Hepatocyte (in vitro differentiated cells): ENCODE measurements at regions not wholly inside any gene's neighbourhood (a gene's known extent, or its start where the extent isn't known, plus 50 kb on each side); places are given as distances from the start of the nearest gene placed in this dataset.

Experiments
- DNase-seq: peaks from one replicate; pipeline ENCODE4 v3.0.0-alpha.2; 2016; ENCODE audit warnings: low spot score
- H2AFZ ChIP-seq: fragments of 200-600 bp; sonication (generic); 2 replicates; pipeline ENCODE4 v1.6.0; 2016; ENCODE audit warnings: antibody characterized with exemption, mild to moderate bottlenecking
- H3K27ac ChIP-seq: fragments of 200-600 bp; sonication (generic); 2 replicates; pipeline ENCODE4 v1.5.1; 2016; ENCODE audit warnings: mild to moderate bottlenecking
- H3K27me3 ChIP-seq: fragments of 200-600 bp; sonication (generic); 2 replicates; pipeline ENCODE4 v1.6.1; 2016
- H3K36me3 ChIP-seq: fragments of 200-600 bp; sonication (generic); replicated peaks from 2 replicates; pipeline ENCODE4 v1.5.1; 2016; ENCODE audit warnings: low read depth; ENCODE audit not compliant: insufficient read depth
- H3K4me1 ChIP-seq: fragments of 200-600 bp; sonication (generic); 2 replicates; pipeline ENCODE4 v1.5.1; 2016; ENCODE audit warnings: mild to moderate bottlenecking, moderate library complexity; ENCODE audit not compliant: insufficient read depth
- H3K4me2 ChIP-seq: fragments of 200-600 bp; sonication (generic); 2 replicates; pipeline ENCODE4 v1.6.0; 2016
- H3K4me3 ChIP-seq: fragments of 200-600 bp; sonication (generic); 2 replicates; pipeline ENCODE4 v1.5.1; 2016; ENCODE audit warnings: mild to moderate bottlenecking
- H3K79me2 ChIP-seq: fragments of 200-600 bp; sonication (generic); 2 replicates; pipeline ENCODE4 v1.6.0; 2017; ENCODE audit warnings: mild to moderate bottlenecking
- H3K9me2 ChIP-seq: fragments of 200-600 bp; sonication (generic); replicated peaks from 2 replicates; pipeline ENCODE4 v1.6.0; 2017; ENCODE audit warnings: mild to moderate bottlenecking; ENCODE audit not compliant: insufficient read depth
- H3K9me3 ChIP-seq: fragments of 200-600 bp; sonication (generic); 2 replicates; pipeline ENCODE4 v1.5.1; 2016; ENCODE audit warnings: low read depth, mild to moderate bottlenecking
- H4K20me1 ChIP-seq: fragments of 200-600 bp; sonication (generic); 2 replicates; pipeline ENCODE4 v1.6.0; 2016; ENCODE audit warnings: mild to moderate bottlenecking; ENCODE audit not compliant: insufficient read depth, poor library complexity, severe bottlenecking
- CTCF ChIP-seq: fragments of 200-600 bp; sonication (generic); IDR thresholded peaks from 2 replicates; pipeline ENCODE4 v1.5.1; 2016; ENCODE audit warnings: antibody characterized with exemption, mild to moderate bottlenecking; ENCODE audit not compliant: poor library complexity
- EZH2 ChIP-seq: fragments of 200-600 bp; sonication (generic); IDR thresholded peaks from 2 replicates; pipeline ENCODE4 v1.6.1; 2016; ENCODE audit warnings: antibody characterized with exemption, mild to moderate bottlenecking, borderline replicate concordance
- EZH2phosphoT487 ChIP-seq: fragments of 200-600 bp; sonication (generic); IDR thresholded peaks from one replicate; pipeline ENCODE4 v1.6.1; 2018; ENCODE audit warnings: antibody characterized with exemption, mild to moderate bottlenecking, low read depth, moderate library complexity; ENCODE audit not compliant: unreplicated experiment, severe bottlenecking
- WGBS: methylation state at CpG from one replicate; pipeline ENCODE4 v1.1.6; 2016; ENCODE audit warnings: low lambda C conversion rate; ENCODE audit errors: missing lambda C conversion rate; 5-methylcytosine and 5-hydroxymethylcytosine counted together

- Histone ChIP-seq H3K36me3 (no peaks in the 10 kb centered on the region), H3K4me3 (no peak overlapping the region), H2AFZ (no peak overlapping the region), H3K4me1 (no peaks in the 10 kb centered on the region), H3K27ac (no peak overlapping the region), H3K9me2 (no peaks in the 10 kb centered on the region), H3K4me2 (no peak overlapping the region), H3K27me3 (no peaks in the 10 kb centered on the region), H3K9me3 (no peaks in the 10 kb centered on the region), H3K79me2 (no peaks in the 10 kb centered on the region), H4K20me1 (no peaks in the 10 kb centered on the region)
- TF ChIP-seq CTCF, result no peak
- TF ChIP-seq EZH2phosphoT487, result no peak
- no peak for TF ChIP-seq EZH2
- no peak for DNase-seq
- WGBS, result 86% methylated on average over 7 of the region's 7 CpGs
These were observed 96.2 kb upstream of the SEMA6D start for GRCh38 chr15:47620960-47621681.

- WGBS, result 78% methylated on average over 2 of the region's 2 CpGs
These were observed 95.2 kb upstream of the SEMA6D start for GRCh38 chr15:47622055-47622454.

GRCh38 chr15:47624503-47624902, 92.8 kb upstream of the SEMA6D start:
- no peak overlapping the region for H3K27ac ChIP-seq
- no peak overlapping the region for H3K4me3 ChIP-seq
- H3K36me3 ChIP-seq, result no peaks in the 10 kb centered on the region
- H3K9me3 ChIP-seq, result no peaks in the 10 kb centered on the region
- no peaks in the 10 kb centered on the region for H3K9me2 ChIP-seq
- no peaks in the 10 kb centered on the region for H3K27me3 ChIP-seq
- H3K4me1 ChIP-seq, result no peaks in the 10 kb centered on the region
- TF ChIP-seq EZH2, result no peak
- no peak for TF ChIP-seq EZH2phosphoT487
- TF ChIP-seq CTCF, result no peak
- H4K20me1 ChIP-seq, result no peaks in the 10 kb centered on the region
- no peak overlapping the region for H3K4me2 ChIP-seq
- DNase-seq, result no peak
- no peak overlapping the region for H2AFZ ChIP-seq
- H3K79me2 ChIP-seq, result no peaks in the 10 kb centered on the region

More at GRCh38 chr15:47622055-47622454, 95.2 kb upstream of the SEMA6D start:
- Histone ChIP-seq H3K79me2 (no peaks in the 10 kb centered on the region), H3K4me2 (no peak overlapping the region), H3K4me3 (no peak overlapping the region), H4K20me1 (no peaks in the 10 kb centered on the region), H2AFZ (no peak overlapping the region), H3K9me3 (no peaks in the 10 kb centered on the region), H3K27ac (no peak overlapping the region), H3K36me3 (no peaks in the 10 kb centered on the region), H3K9me2 (no peaks in the 10 kb centered on the region), H3K4me1 (no peaks in the 10 kb centered on the region), H3K27me3 (no peaks in the 10 kb centered on the region)
- no peak for DNase-seq
- TF ChIP-seq CTCF, result no peak
- no peak for TF ChIP-seq EZH2
- no peak for TF ChIP-seq EZH2phosphoT487
